BJ (cell line): ENCODE measurements at regions not wholly inside any gene's neighbourhood (a gene's known extent, or its start where the extent isn't known, plus 50 kb on each side); places are given as distances from the start of the nearest gene placed in this dataset.
"Not testable (repeated sequence)": the region's sequence is repeated elsewhere in the genome, so short reads cannot be mapped to it uniquely, and the experiment has no call there.

Source experiments
- CTCF ChIA-PET: fragments of 350-600 bp; formaldehyde crosslinking; extraction: SDS; loops from one replicate; lab custom pipeline; 2021; ENCODE audit warnings: antibody characterized with exemption, inconsistent platforms; lab: Yijun Ruan, JAX
- POLR2A ChIA-PET: fragments of 300-600 bp; sonication (Branson Sonifier 250); formaldehyde crosslinking; extraction: SDS; loops from one replicate; lab custom pipeline; 2021; ENCODE audit warnings: antibody characterized with exemption; lab: Charles Lee
- DNase-seq: peaks from one replicate; pipeline ENCODE4 v3.0.0-alpha.2; 2011; ENCODE audit warnings: low read depth
- H3K27me3 ChIP-seq: 2 replicates; pipeline ENCODE4 v1.6.0; 2011; ENCODE audit warnings: low read length; ENCODE audit not compliant: control insufficient read depth, insufficient read depth
- H3K36me3 ChIP-seq: 2 replicates; pipeline ENCODE4 v1.5.1; 2011; ENCODE audit warnings: low read length; ENCODE audit not compliant: control insufficient read depth, insufficient read depth
- H3K4me3 ChIP-seq: 2 replicates; pipeline ENCODE4 v1.5.1; 2011; ENCODE audit warnings: low read depth, mild to moderate bottlenecking, control low read depth, low read length
- TF ChIP-seq, protein P1 (sequence below): IDR thresholded peaks from 2 replicates; pipeline ENCODE4 v1.5.1; 2011; ENCODE audit warnings: low read depth, mild to moderate bottlenecking, control low read depth, inconsistent platforms, low read length, moderate library complexity; ENCODE audit not compliant: insufficient read depth

DNA sequence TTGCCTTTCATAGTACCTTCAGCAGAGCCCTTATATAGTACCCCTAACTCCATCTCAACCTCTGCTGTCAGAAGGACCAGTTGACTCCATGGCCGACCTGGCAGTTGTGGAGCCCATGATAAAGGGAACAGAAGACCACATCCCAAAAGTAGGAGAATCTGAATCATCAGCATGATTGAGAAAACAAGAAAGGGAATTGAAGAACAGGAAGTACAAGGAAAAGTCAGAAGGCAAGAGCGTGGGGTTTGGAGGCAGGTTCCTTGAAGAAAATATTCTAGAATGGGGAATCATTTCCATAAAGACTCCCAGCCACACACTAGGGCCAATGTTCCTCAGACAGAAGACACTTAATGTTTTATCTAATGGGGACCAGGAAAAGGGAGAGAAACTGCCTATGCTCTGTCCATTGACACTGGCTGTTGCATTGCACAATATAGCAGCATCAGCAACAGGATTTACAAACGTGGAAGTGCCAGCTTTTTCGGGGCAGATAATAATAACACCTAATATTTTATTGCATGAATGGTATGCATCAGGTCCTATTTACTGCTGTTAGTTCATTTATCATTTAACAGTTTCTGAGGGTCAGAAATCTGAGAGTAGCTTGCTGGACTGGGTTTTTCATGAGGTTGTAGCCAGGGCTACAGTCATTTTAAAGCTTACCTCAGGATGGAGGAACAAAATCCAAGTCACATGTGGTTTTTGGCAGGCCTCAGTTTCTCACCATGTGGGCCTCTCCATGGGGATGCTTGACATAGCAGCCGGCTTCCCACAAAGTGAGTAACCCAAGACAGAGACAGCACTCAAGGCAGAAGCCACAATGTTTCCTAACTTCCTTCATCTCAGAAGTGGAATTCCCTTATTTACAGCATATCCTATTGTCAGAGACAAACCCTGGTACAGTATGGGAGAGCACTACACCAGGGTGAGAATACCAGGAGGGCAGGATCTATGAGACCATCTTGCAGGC is 483.4 kb downstream of the PLPP3 start:
- Histone ChIP-seq H3K4me3 (no peak overlapping the region), H3K36me3 (no peaks in the 10 kb centered on the region), H3K27me3 (no peaks in the 10 kb centered on the region)
- peak; percentile 93 for DNase-seq
- POLR2A ChIA-PET: no interaction called here
- TF ChIP-seq, protein P1, sequence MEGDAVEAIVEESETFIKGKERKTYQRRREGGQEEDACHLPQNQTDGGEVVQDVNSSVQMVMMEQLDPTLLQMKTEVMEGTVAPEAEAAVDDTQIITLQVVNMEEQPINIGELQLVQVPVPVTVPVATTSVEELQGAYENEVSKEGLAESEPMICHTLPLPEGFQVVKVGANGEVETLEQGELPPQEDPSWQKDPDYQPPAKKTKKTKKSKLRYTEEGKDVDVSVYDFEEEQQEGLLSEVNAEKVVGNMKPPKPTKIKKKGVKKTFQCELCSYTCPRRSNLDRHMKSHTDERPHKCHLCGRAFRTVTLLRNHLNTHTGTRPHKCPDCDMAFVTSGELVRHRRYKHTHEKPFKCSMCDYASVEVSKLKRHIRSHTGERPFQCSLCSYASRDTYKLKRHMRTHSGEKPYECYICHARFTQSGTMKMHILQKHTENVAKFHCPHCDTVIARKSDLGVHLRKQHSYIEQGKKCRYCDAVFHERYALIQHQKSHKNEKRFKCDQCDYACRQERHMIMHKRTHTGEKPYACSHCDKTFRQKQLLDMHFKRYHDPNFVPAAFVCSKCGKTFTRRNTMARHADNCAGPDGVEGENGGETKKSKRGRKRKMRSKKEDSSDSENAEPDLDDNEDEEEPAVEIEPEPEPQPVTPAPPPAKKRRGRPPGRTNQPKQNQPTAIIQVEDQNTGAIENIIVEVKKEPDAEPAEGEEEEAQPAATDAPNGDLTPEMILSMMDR: no peak
- CTCF ChIA-PET: no interaction called here

DNA sequence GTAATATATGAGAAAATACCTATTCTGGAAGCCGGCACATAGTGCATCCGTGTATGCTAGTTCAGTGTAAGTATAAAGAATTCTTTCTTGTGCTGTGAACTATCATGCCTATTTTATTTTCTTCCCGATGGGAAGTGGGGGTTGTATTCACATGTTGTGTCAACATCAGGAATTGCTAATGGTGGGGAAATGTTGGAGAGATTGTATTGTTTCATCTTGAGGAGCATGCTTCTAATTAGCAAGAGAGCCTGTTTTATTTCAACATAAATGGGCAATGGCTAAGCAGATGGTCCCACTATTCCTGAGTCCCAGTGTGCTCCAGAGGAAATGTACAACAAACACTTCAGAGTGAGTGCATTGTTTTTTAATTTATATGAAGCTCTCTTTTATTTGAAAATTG is 485.2 kb downstream of the PLPP3 start:
- peak; percentile 46 for DNase-seq

GRCh38 chr1:56092684-56093570 is 486.4 kb downstream of the PLPP3 start:
- H3K4me3 ChIP-seq: no peak overlapping the region
- CTCF ChIA-PET: interaction anchor here (0.5 kb wide), 1 partner anchor 563 kb away, joined by 3 read pairs; no protein-coding TSS in a partner anchor
- DNase-seq: no peak
- H3K27me3 ChIP-seq: no peaks in the 10 kb centered on the region
- TF ChIP-seq, protein P1: no peak
- POLR2A ChIA-PET: no interaction called here
- no peaks in the 10 kb centered on the region for H3K36me3 ChIP-seq

More for the DNA sequence above, 485.2 kb downstream of the PLPP3 start:
- TF ChIP-seq, protein P1: no peak
- Histone ChIP-seq H3K36me3 (no peaks in the 10 kb centered on the region), H3K27me3 (no peaks in the 10 kb centered on the region), H3K4me3 (no peak overlapping the region)
- ChIA-PET CTCF (no interaction called here), POLR2A (no interaction called here)

DNA sequence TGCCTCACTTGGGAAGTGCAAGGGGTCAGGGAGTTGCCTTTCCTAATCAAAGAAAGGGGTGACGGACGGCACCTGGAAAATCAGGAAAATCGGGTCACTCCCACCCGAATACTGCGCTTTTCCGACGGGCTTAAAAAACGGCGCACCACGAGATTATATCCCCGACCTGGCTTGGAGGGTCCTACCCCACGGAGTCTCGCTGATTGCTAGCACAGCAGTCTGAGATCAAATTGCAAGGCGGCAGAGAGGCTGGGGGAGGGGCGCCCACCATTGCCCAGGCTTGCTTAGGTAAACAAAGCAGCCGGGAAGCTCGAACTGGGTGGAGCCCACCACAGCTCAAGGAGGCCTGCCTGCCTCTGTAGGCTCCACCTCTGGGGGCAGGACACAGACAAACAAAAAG is 489.5 kb downstream of the PLPP3 start:
- POLR2A ChIA-PET, H3K4me3 ChIP-seq, CTCF ChIA-PET: not testable (repeated sequence)

GRCh38 chr1:56084246-56084645 is 495.1 kb downstream of the PLPP3 start:
- H3K36me3 ChIP-seq: no peaks in the 10 kb centered on the region
- CTCF ChIA-PET: interaction anchor here (0.7 to 1.4 kb wide), 3 partner anchors 12 to 490 kb away, joined by 3 to 4 read pairs (median 3); no protein-coding TSS in a partner anchor
- H3K4me3 ChIP-seq: no peak overlapping the region
- POLR2A ChIA-PET: no interaction called here
- no peaks in the 10 kb centered on the region for H3K27me3 ChIP-seq
- no peak for DNase-seq
- TF ChIP-seq, protein P1: no peak

More for the DNA sequence above, 489.5 kb downstream of the PLPP3 start:
- H3K27me3 ChIP-seq, DNase-seq, H3K36me3 ChIP-seq: not testable (repeated sequence)
